ENCODE measurements at regions not wholly inside any gene's neighbourhood (a gene's known extent, or its start where the extent isn't known, plus 50 kb on each side); places are given as distances from the start of the nearest gene placed in this dataset.

DNA sequence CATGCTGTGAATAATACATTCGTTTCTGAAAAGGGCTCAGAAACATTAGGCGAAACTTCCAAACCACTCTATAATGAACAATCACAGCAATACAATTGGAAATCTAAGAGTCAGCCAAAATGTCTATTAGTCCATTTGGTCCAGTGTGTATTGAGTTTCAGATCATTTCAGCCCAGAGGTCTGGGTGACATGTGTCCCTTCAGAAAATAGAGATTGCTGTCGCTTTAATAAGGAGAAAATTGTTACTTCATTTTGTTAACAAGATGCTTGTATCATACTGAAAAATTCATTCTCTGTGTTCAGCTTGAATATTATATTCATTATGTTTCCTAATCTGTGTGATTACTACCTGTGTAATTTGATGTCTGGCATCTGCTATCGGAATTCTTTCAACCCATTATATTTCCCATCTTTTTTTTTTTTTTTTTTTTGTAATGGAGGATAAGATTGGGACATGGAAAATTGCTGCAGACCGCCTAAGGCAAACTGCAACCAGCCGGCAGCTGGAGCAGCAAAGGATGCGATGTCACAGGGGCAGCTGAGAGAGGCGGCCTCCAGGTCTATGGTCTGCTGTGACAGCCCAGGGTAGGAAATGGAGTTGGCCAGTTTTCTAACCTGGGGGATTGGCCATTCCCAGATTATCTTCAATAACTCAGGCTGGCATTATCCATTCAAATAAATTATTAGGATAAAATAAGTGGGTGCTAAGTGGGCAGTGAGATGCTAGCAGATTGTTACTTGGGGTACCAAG lies 170.9 kb upstream of the NPVF start:
- POLR2A ChIA-PET, result no interaction called here
- CTCF ChIA-PET, result interaction anchor here (2.2 kb wide), 1 partner anchor 8 kb away, joined by 7 read pairs; no protein-coding TSS in a partner anchor
- FAIRE-seq, result no peak

DNA sequence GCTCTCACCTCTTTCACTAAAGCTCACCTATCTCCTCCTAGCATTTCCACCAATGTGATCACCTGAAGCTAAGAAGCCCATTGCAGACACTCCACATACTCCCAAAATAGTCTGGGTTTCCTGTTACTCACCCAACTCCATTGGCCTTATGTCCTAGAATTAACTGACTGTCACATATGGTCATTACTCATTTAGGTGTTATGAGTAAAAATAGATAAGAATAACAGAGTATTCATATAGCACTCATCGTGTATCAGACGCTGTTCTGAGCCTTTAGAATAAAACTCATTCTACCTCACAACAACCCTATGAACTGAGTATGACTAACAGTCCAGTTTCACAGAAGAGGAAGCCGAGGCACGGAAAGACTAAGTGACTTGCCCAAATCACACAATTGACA lies 174.2 kb upstream of the NPVF start:
- FAIRE-seq, result no peak
- no peaks in the 10 kb centered on the region for H3K9me3 ChIP-seq
- H3K4me2 ChIP-seq, result no peak overlapping the region
- no peak for ATAC-seq
- WGBS (ENCODE audit: missing lambda C conversion rate), result 0% methylated on average over 4 of the region's 4 CpGs
- H3K4me3 ChIP-seq, result no peak overlapping the region
- DNase-seq (ENCODE audit: low read depth in 1 of 2, low spot score in 1 of 2), result no peak
- POLR2A ChIA-PET, result no interaction called here
- no peaks in the 10 kb centered on the region for H3K4me1 ChIP-seq
- no peak overlapping the region for H3K27ac ChIP-seq
- CTCF ChIA-PET, result no interaction called here
- no peak for TF ChIP-seq CBX2 (IDR thresholded peaks at IDR 0.05; ENCODE audit: borderline replicate concordance, low read depth)
- TF ChIP-seq, protein P1, sequence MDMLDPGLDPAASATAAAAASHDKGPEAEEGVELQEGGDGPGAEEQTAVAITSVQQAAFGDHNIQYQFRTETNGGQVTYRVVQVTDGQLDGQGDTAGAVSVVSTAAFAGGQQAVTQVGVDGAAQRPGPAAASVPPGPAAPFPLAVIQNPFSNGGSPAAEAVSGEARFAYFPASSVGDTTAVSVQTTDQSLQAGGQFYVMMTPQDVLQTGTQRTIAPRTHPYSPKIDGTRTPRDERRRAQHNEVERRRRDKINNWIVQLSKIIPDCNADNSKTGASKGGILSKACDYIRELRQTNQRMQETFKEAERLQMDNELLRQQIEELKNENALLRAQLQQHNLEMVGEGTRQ (IDR thresholded peaks at IDR 0.05), result no peak
- TF ChIP-seq CEBPB (IDR thresholded peaks at IDR 0.05), result no peak
- no peak for TF ChIP-seq MAZ (IDR thresholded peaks at IDR 0.05; ENCODE audit: borderline replicate concordance, low read depth, low read length)
- TF ChIP-seq, protein P2, sequence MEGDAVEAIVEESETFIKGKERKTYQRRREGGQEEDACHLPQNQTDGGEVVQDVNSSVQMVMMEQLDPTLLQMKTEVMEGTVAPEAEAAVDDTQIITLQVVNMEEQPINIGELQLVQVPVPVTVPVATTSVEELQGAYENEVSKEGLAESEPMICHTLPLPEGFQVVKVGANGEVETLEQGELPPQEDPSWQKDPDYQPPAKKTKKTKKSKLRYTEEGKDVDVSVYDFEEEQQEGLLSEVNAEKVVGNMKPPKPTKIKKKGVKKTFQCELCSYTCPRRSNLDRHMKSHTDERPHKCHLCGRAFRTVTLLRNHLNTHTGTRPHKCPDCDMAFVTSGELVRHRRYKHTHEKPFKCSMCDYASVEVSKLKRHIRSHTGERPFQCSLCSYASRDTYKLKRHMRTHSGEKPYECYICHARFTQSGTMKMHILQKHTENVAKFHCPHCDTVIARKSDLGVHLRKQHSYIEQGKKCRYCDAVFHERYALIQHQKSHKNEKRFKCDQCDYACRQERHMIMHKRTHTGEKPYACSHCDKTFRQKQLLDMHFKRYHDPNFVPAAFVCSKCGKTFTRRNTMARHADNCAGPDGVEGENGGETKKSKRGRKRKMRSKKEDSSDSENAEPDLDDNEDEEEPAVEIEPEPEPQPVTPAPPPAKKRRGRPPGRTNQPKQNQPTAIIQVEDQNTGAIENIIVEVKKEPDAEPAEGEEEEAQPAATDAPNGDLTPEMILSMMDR (IDR thresholded peaks at IDR 0.05), result no peak
- TF ChIP-seq, protein P3, sequence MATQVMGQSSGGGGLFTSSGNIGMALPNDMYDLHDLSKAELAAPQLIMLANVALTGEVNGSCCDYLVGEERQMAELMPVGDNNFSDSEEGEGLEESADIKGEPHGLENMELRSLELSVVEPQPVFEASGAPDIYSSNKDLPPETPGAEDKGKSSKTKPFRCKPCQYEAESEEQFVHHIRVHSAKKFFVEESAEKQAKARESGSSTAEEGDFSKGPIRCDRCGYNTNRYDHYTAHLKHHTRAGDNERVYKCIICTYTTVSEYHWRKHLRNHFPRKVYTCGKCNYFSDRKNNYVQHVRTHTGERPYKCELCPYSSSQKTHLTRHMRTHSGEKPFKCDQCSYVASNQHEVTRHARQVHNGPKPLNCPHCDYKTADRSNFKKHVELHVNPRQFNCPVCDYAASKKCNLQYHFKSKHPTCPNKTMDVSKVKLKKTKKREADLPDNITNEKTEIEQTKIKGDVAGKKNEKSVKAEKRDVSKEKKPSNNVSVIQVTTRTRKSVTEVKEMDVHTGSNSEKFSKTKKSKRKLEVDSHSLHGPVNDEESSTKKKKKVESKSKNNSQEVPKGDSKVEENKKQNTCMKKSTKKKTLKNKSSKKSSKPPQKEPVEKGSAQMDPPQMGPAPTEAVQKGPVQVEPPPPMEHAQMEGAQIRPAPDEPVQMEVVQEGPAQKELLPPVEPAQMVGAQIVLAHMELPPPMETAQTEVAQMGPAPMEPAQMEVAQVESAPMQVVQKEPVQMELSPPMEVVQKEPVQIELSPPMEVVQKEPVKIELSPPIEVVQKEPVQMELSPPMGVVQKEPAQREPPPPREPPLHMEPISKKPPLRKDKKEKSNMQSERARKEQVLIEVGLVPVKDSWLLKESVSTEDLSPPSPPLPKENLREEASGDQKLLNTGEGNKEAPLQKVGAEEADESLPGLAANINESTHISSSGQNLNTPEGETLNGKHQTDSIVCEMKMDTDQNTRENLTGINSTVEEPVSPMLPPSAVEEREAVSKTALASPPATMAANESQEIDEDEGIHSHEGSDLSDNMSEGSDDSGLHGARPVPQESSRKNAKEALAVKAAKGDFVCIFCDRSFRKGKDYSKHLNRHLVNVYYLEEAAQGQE (IDR thresholded peaks at IDR 0.05), result no peak
- no peak for TF ChIP-seq POLR2AphosphoS2 (conservative IDR thresholded peaks at IDR 0.05; ENCODE audit: low read length)

More for the DNA sequence above, 170.9 kb upstream of the NPVF start:
- 32% methylated on average over 8 of the region's 8 CpGs for WGBS (ENCODE audit: missing lambda C conversion rate)
- H3K9me3 ChIP-seq, result no peaks in the 10 kb centered on the region
- TF ChIP-seq, protein P4, sequence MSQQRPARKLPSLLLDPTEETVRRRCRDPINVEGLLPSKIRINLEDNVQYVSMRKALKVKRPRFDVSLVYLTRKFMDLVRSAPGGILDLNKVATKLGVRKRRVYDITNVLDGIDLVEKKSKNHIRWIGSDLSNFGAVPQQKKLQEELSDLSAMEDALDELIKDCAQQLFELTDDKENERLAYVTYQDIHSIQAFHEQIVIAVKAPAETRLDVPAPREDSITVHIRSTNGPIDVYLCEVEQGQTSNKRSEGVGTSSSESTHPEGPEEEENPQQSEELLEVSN (IDR thresholded peaks at IDR 0.05; ENCODE audit: borderline replicate concordance, low read depth), result no peak
- TF ChIP-seq ZNF302 (CRISPR knock-in tag; IDR thresholded peaks at IDR 0.05) (no peak), JUNB (IDR thresholded peaks at IDR 0.05) (no peak), PHF8 (IDR thresholded peaks at IDR 0.05; ENCODE audit: borderline replicate concordance, low read depth) (no peak), HDAC2 (IDR thresholded peaks at IDR 0.05) (no peak), HOXB13 (CRISPR knock-in tag; IDR thresholded peaks at IDR 0.05; ENCODE audit: low read depth) (no peak), MYC (IDR thresholded peaks at IDR 0.05; ENCODE audit: borderline replicate concordance, low read length) (no peak), CHD4 (IDR thresholded peaks at IDR 0.05; ENCODE audit: borderline replicate concordance) (no peak), EHF (CRISPR knock-in tag; IDR thresholded peaks at IDR 0.05) (no peak), RAD21 (conservative IDR thresholded peaks at IDR 0.05 in 1 of 2, IDR thresholded peaks at IDR 0.05 in 1 of 2) (no peak), MAZ (IDR thresholded peaks at IDR 0.05; ENCODE audit: borderline replicate concordance, low read depth, low read length) (no peak)
- TF ChIP-seq, protein P5, sequence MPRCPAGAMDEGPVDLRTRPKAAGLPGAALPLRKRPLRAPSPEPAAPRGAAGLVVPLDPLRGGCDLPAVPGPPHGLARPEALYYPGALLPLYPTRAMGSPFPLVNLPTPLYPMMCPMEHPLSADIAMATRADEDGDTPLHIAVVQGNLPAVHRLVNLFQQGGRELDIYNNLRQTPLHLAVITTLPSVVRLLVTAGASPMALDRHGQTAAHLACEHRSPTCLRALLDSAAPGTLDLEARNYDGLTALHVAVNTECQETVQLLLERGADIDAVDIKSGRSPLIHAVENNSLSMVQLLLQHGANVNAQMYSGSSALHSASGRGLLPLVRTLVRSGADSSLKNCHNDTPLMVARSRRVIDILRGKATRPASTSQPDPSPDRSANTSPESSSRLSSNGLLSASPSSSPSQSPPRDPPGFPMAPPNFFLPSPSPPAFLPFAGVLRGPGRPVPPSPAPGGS (IDR thresholded peaks at IDR 0.05), result no peak
- TF ChIP-seq, protein P6, sequence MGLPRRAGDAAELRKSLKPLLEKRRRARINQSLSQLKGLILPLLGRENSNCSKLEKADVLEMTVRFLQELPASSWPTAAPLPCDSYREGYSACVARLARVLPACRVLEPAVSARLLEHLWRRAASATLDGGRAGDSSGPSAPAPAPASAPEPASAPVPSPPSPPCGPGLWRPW (IDR thresholded peaks at IDR 0.05), result no peak
- TF ChIP-seq, protein P7, sequence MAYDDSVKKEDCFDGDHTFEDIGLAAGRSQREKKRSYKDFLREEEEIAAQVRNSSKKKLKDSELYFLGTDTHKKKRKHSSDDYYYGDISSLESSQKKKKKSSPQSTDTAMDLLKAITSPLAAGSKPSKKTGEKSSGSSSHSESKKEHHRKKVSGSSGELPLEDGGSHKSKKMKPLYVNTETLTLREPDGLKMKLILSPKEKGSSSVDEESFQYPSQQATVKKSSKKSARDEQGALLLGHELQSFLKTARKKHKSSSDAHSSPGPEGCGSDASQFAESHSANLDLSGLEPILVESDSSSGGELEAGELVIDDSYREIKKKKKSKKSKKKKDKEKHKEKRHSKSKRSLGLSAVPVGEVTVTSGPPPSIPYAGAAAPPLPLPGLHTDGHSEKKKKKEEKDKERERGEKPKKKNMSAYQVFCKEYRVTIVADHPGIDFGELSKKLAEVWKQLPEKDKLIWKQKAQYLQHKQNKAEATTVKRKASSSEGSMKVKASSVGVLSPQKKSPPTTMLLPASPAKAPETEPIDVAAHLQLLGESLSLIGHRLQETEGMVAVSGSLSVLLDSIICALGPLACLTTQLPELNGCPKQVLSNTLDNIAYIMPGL (CRISPR knock-in tag; IDR thresholded peaks at IDR 0.05; ENCODE audit: borderline replicate concordance), result no peak
- TF ChIP-seq, protein P3 (IDR thresholded peaks at IDR 0.05), result no peak
- DNase-seq (ENCODE audit: low read depth in 1 of 2, low spot score in 1 of 2) (no peak), ATAC-seq (no peak)
- no peaks in the 10 kb centered on the region for H3K4me1 ChIP-seq
- no peak overlapping the region for H3K27ac ChIP-seq
- no peak overlapping the region for H3K4me3 ChIP-seq
- no peak overlapping the region for H3K4me2 ChIP-seq

Data from A549 (cell line).